ENCODE measurements at regions not wholly inside any gene's neighbourhood (a gene's known extent, or its start where the extent isn't known, plus 50 kb on each side); places are given as distances from the start of the nearest gene placed in this dataset.

GRCh38 chr11:90701716-90702115 is 478.9 kb upstream of the CHORDC1 start:
- TF ChIP-seq CTCF (IDR thresholded peaks at IDR 0.05) (no peak), POLR2A (IDR thresholded peaks at IDR 0.05) (no peak)

All from body of pancreas (tissue), 4 donors.